Cardiac fibroblast (primary cell): ENCODE measurements at regions not wholly inside any gene's neighbourhood (a gene's known extent, or its start where the extent isn't known, plus 50 kb on each side); places are given as distances from the start of the nearest gene placed in this dataset.

Source experiments
- DNase-seq, 2 donors: peaks; one replicate each; pipeline versions ENCODE4 v3.0.0 to v3.0.0-alpha.2; 2010; ENCODE audit warnings: low read depth in 2 of 2
- H3K4me3 ChIP-seq, 2 donors: replicated peaks in 1 of 2; 1 replicate in 1 of 2; 2 replicates in 1 of 2; pipeline ENCODE4 v1.5.1; 2011; ENCODE audit warnings: low read depth in 2 of 2, low read length in 2 of 2, mild to moderate bottlenecking in 2 of 2, moderate library complexity in 1 of 2
- TF ChIP-seq, protein P1 (sequence below): IDR thresholded peaks from one replicate; pipeline ENCODE4 v1.5.1; 2011; ENCODE audit warnings: low read depth, mild to moderate bottlenecking, low read length, inconsistent platforms

DNA sequence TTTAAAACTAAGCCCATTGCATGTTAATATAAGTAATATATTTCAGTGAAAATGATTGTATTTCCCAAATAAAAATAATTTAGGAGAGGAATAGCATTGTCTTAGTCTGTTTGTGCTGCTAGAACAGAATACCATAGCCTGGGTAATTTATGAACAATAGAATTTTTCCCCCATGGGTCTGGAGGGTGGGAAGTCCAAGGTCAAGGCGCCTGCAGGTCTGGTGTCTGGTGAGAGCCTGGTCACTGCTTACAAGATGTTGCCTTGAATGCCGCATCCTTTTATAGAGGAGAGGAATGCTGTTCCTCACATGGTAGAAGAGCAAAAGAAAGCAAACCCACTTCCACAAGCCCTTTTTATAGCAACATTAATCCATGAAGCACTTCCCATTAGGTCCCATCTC, 161.3 kb upstream of the ZFHX3 start:
- no peak overlapping the region for H3K4me3 ChIP-seq
- no peak for DNase-seq
- TF ChIP-seq, protein P1, sequence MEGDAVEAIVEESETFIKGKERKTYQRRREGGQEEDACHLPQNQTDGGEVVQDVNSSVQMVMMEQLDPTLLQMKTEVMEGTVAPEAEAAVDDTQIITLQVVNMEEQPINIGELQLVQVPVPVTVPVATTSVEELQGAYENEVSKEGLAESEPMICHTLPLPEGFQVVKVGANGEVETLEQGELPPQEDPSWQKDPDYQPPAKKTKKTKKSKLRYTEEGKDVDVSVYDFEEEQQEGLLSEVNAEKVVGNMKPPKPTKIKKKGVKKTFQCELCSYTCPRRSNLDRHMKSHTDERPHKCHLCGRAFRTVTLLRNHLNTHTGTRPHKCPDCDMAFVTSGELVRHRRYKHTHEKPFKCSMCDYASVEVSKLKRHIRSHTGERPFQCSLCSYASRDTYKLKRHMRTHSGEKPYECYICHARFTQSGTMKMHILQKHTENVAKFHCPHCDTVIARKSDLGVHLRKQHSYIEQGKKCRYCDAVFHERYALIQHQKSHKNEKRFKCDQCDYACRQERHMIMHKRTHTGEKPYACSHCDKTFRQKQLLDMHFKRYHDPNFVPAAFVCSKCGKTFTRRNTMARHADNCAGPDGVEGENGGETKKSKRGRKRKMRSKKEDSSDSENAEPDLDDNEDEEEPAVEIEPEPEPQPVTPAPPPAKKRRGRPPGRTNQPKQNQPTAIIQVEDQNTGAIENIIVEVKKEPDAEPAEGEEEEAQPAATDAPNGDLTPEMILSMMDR, result no peak

DNA sequence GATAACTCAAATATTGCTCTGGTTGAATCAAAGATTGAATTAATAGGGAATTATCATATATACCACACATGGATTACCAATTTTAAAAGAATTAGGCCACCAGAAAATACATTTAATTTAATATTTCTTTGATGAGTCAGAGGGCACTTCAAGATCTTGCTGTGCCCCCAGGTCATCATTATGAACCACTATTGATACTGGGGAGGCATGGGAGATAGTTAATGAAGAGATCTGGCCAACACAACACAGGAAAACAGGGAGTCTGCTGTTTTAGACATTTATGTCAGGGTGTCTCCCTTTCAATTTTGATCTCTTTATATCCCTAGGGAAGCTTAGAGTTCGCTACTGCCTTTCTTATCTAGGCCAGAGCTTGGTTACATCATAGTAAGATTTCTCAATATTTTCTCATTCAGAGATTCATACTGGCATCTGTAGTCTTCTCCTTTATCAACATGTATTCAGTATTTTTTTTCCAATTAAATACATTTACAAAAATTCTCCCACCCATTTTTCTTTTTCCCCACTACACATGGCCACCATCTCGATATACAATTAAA, 158.3 kb upstream of the ZFHX3 start:
- TF ChIP-seq, protein P1, result no peak
- DNase-seq, result no peak
- H3K4me3 ChIP-seq, result no peak overlapping the region

DNA sequence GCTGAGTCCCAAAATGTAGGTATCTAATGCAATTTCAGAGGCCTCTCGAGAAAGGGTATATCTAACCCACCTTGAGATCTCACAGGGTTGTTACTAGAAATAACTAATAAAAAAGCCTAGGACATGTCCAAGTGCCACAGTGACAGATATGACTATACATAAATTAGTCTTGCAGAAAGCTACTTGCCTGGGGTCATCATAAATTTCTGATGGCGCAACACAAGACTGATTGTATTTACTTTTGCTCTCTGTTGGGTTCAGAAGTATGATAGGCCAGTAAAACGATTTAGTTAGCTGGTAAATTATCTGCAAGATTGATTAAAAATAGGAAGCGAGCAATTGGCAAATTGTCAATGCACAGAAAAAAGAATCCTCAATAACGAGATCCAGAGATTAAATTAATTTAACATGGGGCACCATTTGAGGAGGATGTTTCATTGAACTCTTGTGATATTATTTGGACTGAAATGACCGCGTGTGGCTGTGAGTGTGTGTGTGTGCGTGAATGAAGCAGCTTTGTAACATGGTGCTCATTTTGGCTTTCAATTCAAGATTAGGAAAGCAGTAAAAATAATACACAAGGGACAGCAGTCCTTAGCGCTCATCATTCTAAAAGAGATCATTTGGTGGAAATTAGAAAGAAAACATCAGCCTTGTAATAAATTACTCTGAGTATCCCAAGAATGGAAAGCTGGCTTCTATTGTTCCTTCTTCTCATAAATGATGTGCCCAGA, 157.4 kb upstream of the ZFHX3 start:
- TF ChIP-seq, protein P1, result no peak
- no peak overlapping the region for H3K4me3 ChIP-seq
- no peak for DNase-seq

DNA sequence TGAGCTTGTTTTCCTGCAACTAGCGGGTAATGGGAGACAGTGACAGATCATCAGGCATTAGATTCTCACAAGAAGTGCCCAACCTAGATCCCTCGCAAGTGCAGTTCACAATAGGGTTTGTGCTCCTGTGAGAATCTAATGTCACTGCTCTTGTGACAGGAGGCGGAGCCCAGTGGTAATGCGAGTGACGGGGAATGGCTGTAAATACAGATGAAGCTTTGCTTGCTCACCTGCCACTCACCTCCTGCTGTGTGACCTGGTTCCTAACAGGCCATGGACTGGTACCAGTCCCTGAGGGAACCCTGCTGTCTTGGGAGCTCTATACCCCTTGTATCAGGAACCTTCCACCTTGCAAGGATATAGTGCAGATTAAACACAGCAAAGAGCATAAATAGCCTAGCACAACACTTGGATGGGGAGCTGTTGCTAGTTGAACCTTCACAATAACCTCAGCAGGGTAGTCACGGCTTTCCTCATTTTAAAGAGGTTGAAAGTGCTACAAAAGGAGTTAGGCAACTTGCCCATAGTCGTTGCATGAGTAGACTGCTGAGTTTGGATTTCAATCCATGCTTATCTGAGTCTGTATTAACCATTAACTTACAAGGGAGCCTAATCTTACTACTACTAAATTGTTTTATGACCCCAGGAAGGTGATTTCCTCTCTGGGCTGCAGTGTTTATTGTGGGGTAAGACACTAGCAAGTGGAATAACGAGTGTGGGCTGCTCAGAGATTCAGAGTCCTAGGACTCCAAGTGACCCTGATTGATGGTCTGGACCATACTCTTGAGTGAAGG, 156.6 kb upstream of the ZFHX3 start:
- no peak for DNase-seq
- H3K4me3 ChIP-seq, result no peak overlapping the region
- TF ChIP-seq, protein P1, result no peak

DNA sequence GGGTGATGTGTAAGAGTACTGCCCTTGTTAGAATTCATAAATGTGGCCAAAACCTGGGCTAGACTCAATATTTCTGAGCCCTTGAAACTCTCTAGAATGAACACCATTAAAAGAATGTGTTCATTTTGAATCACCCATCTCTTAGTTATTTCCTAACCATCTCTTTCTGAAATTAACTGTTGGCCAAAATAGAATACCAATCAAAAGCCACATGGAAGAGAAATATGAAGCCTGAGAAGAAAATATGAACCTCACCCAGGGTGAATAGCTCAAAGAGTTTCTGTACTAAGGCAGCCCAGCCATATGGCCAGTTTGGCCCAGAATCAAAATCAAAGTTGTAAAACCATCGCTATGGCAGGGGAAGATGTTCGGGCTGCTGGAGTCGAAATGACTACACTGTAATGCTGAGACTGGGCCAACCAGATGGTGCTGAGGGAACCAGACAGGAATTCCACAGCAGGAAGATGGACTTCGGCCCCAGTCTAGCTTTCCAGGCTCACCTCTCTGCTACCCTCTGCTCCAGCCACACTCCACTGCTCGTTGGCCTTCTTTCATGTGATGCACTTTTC, 154.3 kb upstream of the ZFHX3 start:
- DNase-seq, result peak; percentile 91 to 93
- no peak overlapping the region for H3K4me3 ChIP-seq

DNA sequence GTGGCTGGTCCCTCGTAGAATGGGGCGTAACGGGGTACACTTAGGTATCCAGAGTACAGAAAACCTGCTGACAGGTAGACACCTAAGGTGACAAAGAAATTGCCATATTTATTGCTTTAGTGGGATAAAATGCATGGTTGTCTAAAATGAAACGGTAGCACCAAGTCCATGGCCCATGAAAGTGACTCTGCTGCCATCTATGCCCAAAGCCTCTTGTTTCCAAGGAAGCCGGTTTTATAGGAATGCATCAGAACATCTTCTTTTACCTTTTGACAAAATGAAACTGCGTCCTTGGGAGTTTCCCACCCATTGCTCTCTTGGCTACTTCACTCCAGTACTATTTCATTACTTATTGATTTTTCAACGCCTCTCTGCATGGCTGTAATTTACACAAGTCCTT, 151.3 kb upstream of the ZFHX3 start:
- TF ChIP-seq, protein P1, result no peak
- no peak overlapping the region for H3K4me3 ChIP-seq
- DNase-seq, result no peak

More for the DNA sequence above, 154.3 kb upstream of the ZFHX3 start:
- TF ChIP-seq, protein P1, result no peak
